H9 (cell line): ENCODE measurements at regions not wholly inside any gene's neighbourhood (a gene's known extent, or its start where the extent isn't known, plus 50 kb on each side); places are given as distances from the start of the nearest gene placed in this dataset.

Source experiments
- DNase-seq: peaks from one replicate; pipeline ENCODE4 v3.0.0-alpha.2; 2017
- H2AFZ ChIP-seq: one replicate; pipeline ENCODE4 v1.6.1; 2013; ENCODE audit warnings: mild to moderate bottlenecking, low read length, control low read depth, moderate library complexity
- H2AK5ac ChIP-seq: 2 replicates; pipeline ENCODE4 v1.6.1; 2013; ENCODE audit warnings: low read length, control low read depth, mixed read lengths; ENCODE audit not compliant: insufficient read length
- H2BK120ac ChIP-seq: one replicate; pipeline ENCODE4 v1.6.1; 2013; ENCODE audit warnings: low read depth, mild to moderate bottlenecking, low read length, control low read depth, inconsistent platforms; ENCODE audit not compliant: poor library complexity, severe bottlenecking
- H2BK12ac ChIP-seq: 2 replicates; pipeline ENCODE4 v1.6.1; 2013; ENCODE audit warnings: low read length, control low read depth, mixed read lengths, low read depth; ENCODE audit not compliant: insufficient read length
- H2BK15ac ChIP-seq: 2 replicates; pipeline ENCODE4 v1.6.1; 2013; ENCODE audit warnings: low read depth, low read length, control low read depth
- H2BK20ac ChIP-seq: one replicate; pipeline ENCODE4 v1.6.1; 2013; ENCODE audit warnings: low read depth, mild to moderate bottlenecking, low read length, control low read depth, inconsistent platforms; ENCODE audit not compliant: poor library complexity, severe bottlenecking
- H2BK5ac ChIP-seq: 2 replicates; pipeline ENCODE4 v1.6.1; 2013; ENCODE audit warnings: low read length, control low read depth, mixed read lengths; ENCODE audit not compliant: insufficient read length
- H3K14ac ChIP-seq: 2 replicates; pipeline ENCODE4 v1.6.1; 2013; ENCODE audit warnings: low read length, control low read depth; ENCODE audit not compliant: insufficient read depth
- H3K18ac ChIP-seq: 2 replicates; pipeline ENCODE4 v1.6.1; 2013; ENCODE audit warnings: low read depth, mild to moderate bottlenecking, mixed read lengths, low read length, control low read depth; ENCODE audit not compliant: insufficient read length
- H3K23ac ChIP-seq: 2 replicates; pipeline ENCODE4 v1.6.1; 2013; ENCODE audit warnings: low read length, control low read depth, mixed read lengths, low read depth; ENCODE audit not compliant: insufficient read length
- H3K23me2 ChIP-seq: 2 replicates; pipeline ENCODE4 v1.6.1; 2013; ENCODE audit warnings: low read depth, mild to moderate bottlenecking, mixed read lengths, low read length, control low read depth; ENCODE audit not compliant: insufficient read length, poor library complexity, severe bottlenecking
- H3K27ac ChIP-seq: 2 replicates; pipeline ENCODE4 v1.5.1; 2013; ENCODE audit warnings: low read length, control low read depth, mixed read lengths, low read depth; ENCODE audit not compliant: insufficient read length
- H3K27me3 ChIP-seq: 2 replicates; pipeline ENCODE4 v1.6.1; 2013; ENCODE audit warnings: low read length, control low read depth, inconsistent platforms; ENCODE audit not compliant: insufficient read depth
- H3K4ac ChIP-seq: 2 replicates; pipeline ENCODE4 v1.6.1; 2013; ENCODE audit warnings: low read depth, mild to moderate bottlenecking, control low read depth, inconsistent platforms, low read length, moderate library complexity
- H3K4me1 ChIP-seq: 2 replicates; pipeline ENCODE4 v1.6.1; 2013; ENCODE audit warnings: low read length, control low read depth, inconsistent platforms; ENCODE audit not compliant: insufficient read depth
- H3K4me2 ChIP-seq: 2 replicates; pipeline ENCODE4 v1.6.1; 2013; ENCODE audit warnings: low read length, control low read depth, mixed read lengths; ENCODE audit not compliant: insufficient read length, insufficient read depth
- H3K56ac ChIP-seq: 2 replicates; pipeline ENCODE4 v1.6.1; 2013; ENCODE audit warnings: low read depth, mild to moderate bottlenecking, mixed read lengths, low read length, control low read depth; ENCODE audit not compliant: insufficient read length
- H3K79me1 ChIP-seq: 2 replicates; pipeline ENCODE4 v1.6.1; 2013; ENCODE audit warnings: low read depth, mild to moderate bottlenecking, moderate library complexity, low read length, control low read depth, inconsistent platforms; ENCODE audit not compliant: insufficient read depth, poor library complexity, severe bottlenecking
- H3K79me2 ChIP-seq: 2 replicates; pipeline ENCODE4 v1.6.1; 2013; ENCODE audit warnings: low read length, control low read depth, inconsistent platforms; ENCODE audit not compliant: insufficient read depth
- H3K9ac ChIP-seq: 2 replicates; pipeline ENCODE4 v1.6.1; 2013; ENCODE audit warnings: low read length, control low read depth, mixed read lengths; ENCODE audit not compliant: insufficient read length; ENCODE audit errors: extremely low read depth
- H3K9me3 ChIP-seq: one replicate; pipeline ENCODE4 v1.6.1; 2013; ENCODE audit warnings: low read depth, low read length, inconsistent platforms; ENCODE audit not compliant: control insufficient read depth
- H3T11ph ChIP-seq: one replicate; pipeline ENCODE4 v1.6.1; 2013; ENCODE audit warnings: mild to moderate bottlenecking, low read length, control low read depth, inconsistent platforms
- H4K20me1 ChIP-seq: one replicate; pipeline ENCODE4 v1.6.1; 2013; ENCODE audit not compliant: control insufficient read depth, insufficient read length, insufficient read depth
- H4K5ac ChIP-seq: 2 replicates; pipeline ENCODE4 v1.6.1; 2013; ENCODE audit warnings: low read depth, mild to moderate bottlenecking, mixed read lengths, low read length, control low read depth; ENCODE audit not compliant: insufficient read length
- H4K8ac ChIP-seq: replicated peaks from 2 replicates; pipeline ENCODE4 v1.6.1; 2013; ENCODE audit warnings: low read length, control low read depth, mixed read lengths, low read depth; ENCODE audit not compliant: insufficient read length
- H4K91ac ChIP-seq: 2 replicates; pipeline ENCODE4 v1.6.1; 2013; ENCODE audit warnings: low read depth, mild to moderate bottlenecking, moderate library complexity, mixed read lengths, low read length, control low read depth; ENCODE audit not compliant: insufficient read length
- H3K27ac Mint-ChIP-seq, 3 experiments: 2 replicates in 2 of 3; 3 replicates in 1 of 3; pipeline ENCODE4 v1.8.0; 2020 to 2021; ENCODE audit warnings: mixed read lengths in 3 of 3, mild to moderate bottlenecking in 1 of 3, moderate library complexity in 1 of 3
- H3K27me3 Mint-ChIP-seq: 2 replicates; pipeline ENCODE4 v1.8.0; 2021; ENCODE audit warnings: low read depth, mild to moderate bottlenecking, moderate library complexity, mixed read lengths
- H3K36me3 Mint-ChIP-seq, 3 experiments: 2 replicates in 2 of 3; 3 replicates in 1 of 3; pipeline ENCODE4 v1.8.0; 2020 to 2021; ENCODE audit warnings: low read depth in 3 of 3, mixed read lengths in 3 of 3; ENCODE audit not compliant: insufficient read depth in 1 of 3
- H3K4me1 Mint-ChIP-seq, 2 experiments: 2 replicates each; pipeline ENCODE4 v1.8.0; 2020; ENCODE audit warnings: mixed read lengths in 2 of 2
- H3K4me3 Mint-ChIP-seq, 2 experiments: 2 replicates in 1 of 2; 3 replicates in 1 of 2; pipeline ENCODE4 v1.8.0; 2020 to 2021; ENCODE audit warnings: mild to moderate bottlenecking in 2 of 2, mixed read lengths in 2 of 2, moderate library complexity in 1 of 2
- H3K9me3 Mint-ChIP-seq, 2 experiments: 2 replicates in 1 of 2; 3 replicates in 1 of 2; pipeline ENCODE4 v1.8.0; 2020; ENCODE audit warnings: mild to moderate bottlenecking in 2 of 2, mixed read lengths in 2 of 2, moderate library complexity in 1 of 2
- CTCF ChIP-seq: fragments of 200-600 bp; sonication (generic); conservative IDR thresholded peaks from 3 replicates; pipeline ENCODE4 v1.8.0; 2021; ENCODE audit warnings: antibody characterized with exemption, mild to moderate bottlenecking
- WGBS: extraction: QIAGEN DNeasy Blood & Tissue Kit; methylation state at CpG from one replicate; pipeline ENCODE4 v1.1.7; 2013; ENCODE audit warnings: missing lambda C conversion rate, low lambda C conversion rate, mixed read lengths; ENCODE audit not compliant: insufficient read length; ENCODE audit errors: extremely low coverage; 5-methylcytosine and 5-hydroxymethylcytosine counted together

- Histone ChIP-seq H2BK20ac (no peak overlapping the region), H3K23me2 (no peaks in the 10 kb centered on the region), H2AK5ac (no peak overlapping the region), H2BK120ac (no peak overlapping the region), H3K27ac (no peak overlapping the region), H3K27me3 (no peaks in the 10 kb centered on the region), H2BK12ac (no peak overlapping the region), H3K9me3 (no peaks in the 10 kb centered on the region), H3K14ac (no peak overlapping the region), H3K4ac (no peak overlapping the region), H4K91ac (no peak overlapping the region), H3K23ac (no peak overlapping the region), H2BK5ac (no peak overlapping the region), H2BK15ac (no peak overlapping the region), H3T11ph (no peak overlapping the region), H4K20me1 (no peaks in the 10 kb centered on the region), H3K4me1 (no peaks in the 10 kb centered on the region), H3K79me1 (no peaks in the 10 kb centered on the region), H4K5ac (no peak overlapping the region), H3K18ac (no peak overlapping the region), H3K4me2 (no peak overlapping the region), H3K56ac (no peak overlapping the region), H4K8ac (no peak overlapping the region), H3K79me2 (no peaks in the 10 kb centered on the region), H3K9ac (no peak overlapping the region), H2AFZ (no peak overlapping the region)
- Mint-ChIP-seq H3K4me1 (peaks cover 8 to 12% of the 10 kb centered on the region in 2 experiments; a peak in 3 of 4 replicates), H3K36me3 (no peaks in the 10 kb centered on the region), H3K4me3 (no peak overlapping the region), H3K27ac (no peak overlapping the region), H3K9me3 (no peaks in the 10 kb centered on the region; a peak in 1 of 5 replicates), H3K27me3 (no peaks in the 10 kb centered on the region)
- no peak for DNase-seq
- no CpG with 5 or more reads among the region's 2 CpGs for WGBS
- TF ChIP-seq CTCF, result no peak
These were observed 664.3 kb upstream of the B3GALT2 start for GRCh38 chr1:193850745-193851144.
